ENCODE measurements at regions not wholly inside any gene's neighbourhood (a gene's known extent, or its start where the extent isn't known, plus 50 kb on each side); places are given as distances from the start of the nearest gene placed in this dataset.

- POLR2A ChIA-PET (ENCODE audit: unreplicated experiment), result no interaction called here
- Histone ChIP-seq H3K79me2 (ENCODE audit: low read length) (no peaks in the 10 kb centered on the region), H4K20me1 (ENCODE audit: low read length) (no peaks in the 10 kb centered on the region), H3K9ac (ENCODE audit: low read length) (no peak overlapping the region), H3K4me2 (ENCODE audit: low read length) (no peak overlapping the region), H3F3A (ENCODE audit: low read length, unreplicated experiment) (no peaks in the 10 kb centered on the region), H3K27me3 (ENCODE audit: low read length) (peaks cover 24% of the 10 kb centered on the region), H3K27ac (ENCODE audit: low read length) (no peak overlapping the region), H3K9me2 (replicated peaks; ENCODE audit: low read length) (no peaks in the 10 kb centered on the region), H3K4me3 (ENCODE audit: low read length) (no peak overlapping the region), H2AFZ (ENCODE audit: low read length) (no peak overlapping the region), H3K36me3 (ENCODE audit: low read depth, low read length) (no peaks in the 10 kb centered on the region), H3K9me3 (ENCODE audit: low read length) (no peaks in the 10 kb centered on the region), H3K4me1 (ENCODE audit: insufficient read depth, low read length) (peaks cover 8% of the 10 kb centered on the region; the same call in 1 of the 2 replicates)
- DNase-seq (peak; percentile 65), ATAC-seq (peak; percentile 61)
- CTCF ChIA-PET, result no interaction called here
- TF ChIP-seq CTCF (conservative IDR thresholded peaks at IDR 0.05; ENCODE audit: low read depth, low read length) (no peak), EZH2 (IDR thresholded peaks at IDR 0.05; ENCODE audit: low read length, unreplicated experiment) (no peak), EZH2phosphoT487 (IDR thresholded peaks at IDR 0.05; ENCODE audit: borderline replicate concordance, low read length) (no peak)
- BruUV-seq (replicated peaks), result no TSS peak
- intact Hi-C loops (cut with micrococcal nuclease), result no loop called here
Measured at GRCh38 chr20:63106108-63106764, 99.5 kb upstream of the BHLHE23 start.

- H3K27ac ChIP-seq (ENCODE audit: low read length), result no peak overlapping the region
- DNase-seq, result no peak
- ChIA-PET CTCF (no interaction called here), POLR2A (ENCODE audit: unreplicated experiment) (no interaction called here)
- no peaks in the 10 kb centered on the region for H3K9me3 ChIP-seq (ENCODE audit: low read length)
- peaks cover 24% of the 10 kb centered on the region for H3K27me3 ChIP-seq (ENCODE audit: low read length)
- no peak overlapping the region for H3K9ac ChIP-seq (ENCODE audit: low read length)
- H3K4me3 ChIP-seq (ENCODE audit: low read length), result no peak overlapping the region
- H2AFZ ChIP-seq (ENCODE audit: low read length), result no peak overlapping the region
- no peak for ATAC-seq
- TF ChIP-seq CTCF (conservative IDR thresholded peaks at IDR 0.05; ENCODE audit: low read depth, low read length) (no peak), EZH2phosphoT487 (IDR thresholded peaks at IDR 0.05; ENCODE audit: borderline replicate concordance, low read length) (no peak), EZH2 (IDR thresholded peaks at IDR 0.05; ENCODE audit: low read length, unreplicated experiment) (no peak)
- H3K9me2 ChIP-seq (replicated peaks; ENCODE audit: low read length), result no peaks in the 10 kb centered on the region
- intact Hi-C loops (cut with micrococcal nuclease), result no loop called here
- H3F3A ChIP-seq (ENCODE audit: low read length, unreplicated experiment), result no peaks in the 10 kb centered on the region
- H4K20me1 ChIP-seq (ENCODE audit: low read length), result no peaks in the 10 kb centered on the region
- no TSS peak for BruUV-seq (replicated peaks)
- H3K36me3 ChIP-seq (ENCODE audit: low read depth, low read length), result no peaks in the 10 kb centered on the region
- peaks cover 8% of the 10 kb centered on the region; the same call in 1 of the 2 replicates for H3K4me1 ChIP-seq (ENCODE audit: insufficient read depth, low read length)
- no peak overlapping the region for H3K4me2 ChIP-seq (ENCODE audit: low read length)
- no peaks in the 10 kb centered on the region for H3K79me2 ChIP-seq (ENCODE audit: low read length)
Measured at GRCh38 chr20:63105211-63106107, 98.7 kb upstream of the BHLHE23 start.

Measured in PC-3 (cell line).